A549 (cell line): ENCODE measurements at regions not wholly inside any gene's neighbourhood (a gene's known extent, or its start where the extent isn't known, plus 50 kb on each side); places are given as distances from the start of the nearest gene placed in this dataset.

Experiments
- EP300 ChIP-seq, 2 experiments: fragments of >200 bp; sonication (Bioruptor Twin); formaldehyde crosslinking; IDR thresholded peaks; 2 replicates in 1 of 2; 3 replicates in 1 of 2; pipeline ENCODE4 v1.6.1; 2016 to 2017
- JUNB ChIP-seq: fragments of >200 bp; sonication (Bioruptor Twin); formaldehyde crosslinking; IDR thresholded peaks from 2 replicates; pipeline ENCODE4 v1.6.1; 2016
- MYC ChIP-seq: IDR thresholded peaks from 2 replicates; pipeline ENCODE4 v1.6.1; 2012; ENCODE audit warnings: mild to moderate bottlenecking, inconsistent platforms, low read length, improper control_type of control experiment, borderline replicate concordance
- NR3C1 ChIP-seq: fragments of >200 bp; sonication (Bioruptor Twin); formaldehyde crosslinking; IDR thresholded peaks from 3 replicates; pipeline ENCODE4 v1.6.1; 2017
- POLR2A ChIP-seq: IDR thresholded peaks from 2 replicates; pipeline ENCODE4 v1.6.1; 2012; ENCODE audit warnings: mild to moderate bottlenecking, low read length
- TF ChIP-seq, protein P1 (sequence below): fragments of 450-650 bp; IDR thresholded peaks from 2 replicates; pipeline ENCODE4 v1.6.1; 2014; ENCODE audit warnings: antibody characterized with exemption
- TF ChIP-seq, protein P2 (sequence below): fragments of >200 bp; sonication (Bioruptor Twin); formaldehyde crosslinking; IDR thresholded peaks from 3 replicates; pipeline ENCODE4 v1.5.1; 2016
- TF ChIP-seq, protein P3 (sequence below): fragments of 200-600 bp; sonication (generic); IDR thresholded peaks from 2 replicates; pipeline ENCODE4 v1.6.1; 2016; ENCODE audit warnings: antibody characterized with exemption, mild to moderate bottlenecking, moderate library complexity

DNA sequence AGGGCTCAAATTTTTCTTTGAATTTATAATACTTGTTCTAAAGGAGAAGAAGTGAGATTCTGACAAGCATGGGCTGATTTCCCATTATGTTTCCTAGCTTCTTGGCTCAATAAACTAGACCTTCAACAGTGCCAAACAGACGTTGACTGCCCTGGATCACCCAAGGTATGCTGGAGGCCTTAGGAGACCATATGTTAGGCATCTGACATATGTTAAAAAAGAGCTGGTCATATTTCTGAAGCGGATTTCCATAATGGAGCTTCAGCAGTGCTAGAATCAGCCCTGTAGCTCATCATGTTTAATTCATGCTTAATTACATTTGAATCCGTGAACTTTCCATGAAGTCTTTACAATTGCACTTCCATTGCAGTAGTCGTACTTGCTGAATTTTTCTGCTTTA is 653.3 kb downstream of the DIAPH3 start:
- TF ChIP-seq, protein P1, sequence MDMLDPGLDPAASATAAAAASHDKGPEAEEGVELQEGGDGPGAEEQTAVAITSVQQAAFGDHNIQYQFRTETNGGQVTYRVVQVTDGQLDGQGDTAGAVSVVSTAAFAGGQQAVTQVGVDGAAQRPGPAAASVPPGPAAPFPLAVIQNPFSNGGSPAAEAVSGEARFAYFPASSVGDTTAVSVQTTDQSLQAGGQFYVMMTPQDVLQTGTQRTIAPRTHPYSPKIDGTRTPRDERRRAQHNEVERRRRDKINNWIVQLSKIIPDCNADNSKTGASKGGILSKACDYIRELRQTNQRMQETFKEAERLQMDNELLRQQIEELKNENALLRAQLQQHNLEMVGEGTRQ: no peak
- TF ChIP-seq EP300 (IDR thresholded peaks at IDR 0.05) (no peak), JUNB (no peak), POLR2A (no peak), NR3C1 (no peak), MYC (no peak)
- TF ChIP-seq, protein P2, sequence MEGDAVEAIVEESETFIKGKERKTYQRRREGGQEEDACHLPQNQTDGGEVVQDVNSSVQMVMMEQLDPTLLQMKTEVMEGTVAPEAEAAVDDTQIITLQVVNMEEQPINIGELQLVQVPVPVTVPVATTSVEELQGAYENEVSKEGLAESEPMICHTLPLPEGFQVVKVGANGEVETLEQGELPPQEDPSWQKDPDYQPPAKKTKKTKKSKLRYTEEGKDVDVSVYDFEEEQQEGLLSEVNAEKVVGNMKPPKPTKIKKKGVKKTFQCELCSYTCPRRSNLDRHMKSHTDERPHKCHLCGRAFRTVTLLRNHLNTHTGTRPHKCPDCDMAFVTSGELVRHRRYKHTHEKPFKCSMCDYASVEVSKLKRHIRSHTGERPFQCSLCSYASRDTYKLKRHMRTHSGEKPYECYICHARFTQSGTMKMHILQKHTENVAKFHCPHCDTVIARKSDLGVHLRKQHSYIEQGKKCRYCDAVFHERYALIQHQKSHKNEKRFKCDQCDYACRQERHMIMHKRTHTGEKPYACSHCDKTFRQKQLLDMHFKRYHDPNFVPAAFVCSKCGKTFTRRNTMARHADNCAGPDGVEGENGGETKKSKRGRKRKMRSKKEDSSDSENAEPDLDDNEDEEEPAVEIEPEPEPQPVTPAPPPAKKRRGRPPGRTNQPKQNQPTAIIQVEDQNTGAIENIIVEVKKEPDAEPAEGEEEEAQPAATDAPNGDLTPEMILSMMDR: no peak
- TF ChIP-seq, protein P3, sequence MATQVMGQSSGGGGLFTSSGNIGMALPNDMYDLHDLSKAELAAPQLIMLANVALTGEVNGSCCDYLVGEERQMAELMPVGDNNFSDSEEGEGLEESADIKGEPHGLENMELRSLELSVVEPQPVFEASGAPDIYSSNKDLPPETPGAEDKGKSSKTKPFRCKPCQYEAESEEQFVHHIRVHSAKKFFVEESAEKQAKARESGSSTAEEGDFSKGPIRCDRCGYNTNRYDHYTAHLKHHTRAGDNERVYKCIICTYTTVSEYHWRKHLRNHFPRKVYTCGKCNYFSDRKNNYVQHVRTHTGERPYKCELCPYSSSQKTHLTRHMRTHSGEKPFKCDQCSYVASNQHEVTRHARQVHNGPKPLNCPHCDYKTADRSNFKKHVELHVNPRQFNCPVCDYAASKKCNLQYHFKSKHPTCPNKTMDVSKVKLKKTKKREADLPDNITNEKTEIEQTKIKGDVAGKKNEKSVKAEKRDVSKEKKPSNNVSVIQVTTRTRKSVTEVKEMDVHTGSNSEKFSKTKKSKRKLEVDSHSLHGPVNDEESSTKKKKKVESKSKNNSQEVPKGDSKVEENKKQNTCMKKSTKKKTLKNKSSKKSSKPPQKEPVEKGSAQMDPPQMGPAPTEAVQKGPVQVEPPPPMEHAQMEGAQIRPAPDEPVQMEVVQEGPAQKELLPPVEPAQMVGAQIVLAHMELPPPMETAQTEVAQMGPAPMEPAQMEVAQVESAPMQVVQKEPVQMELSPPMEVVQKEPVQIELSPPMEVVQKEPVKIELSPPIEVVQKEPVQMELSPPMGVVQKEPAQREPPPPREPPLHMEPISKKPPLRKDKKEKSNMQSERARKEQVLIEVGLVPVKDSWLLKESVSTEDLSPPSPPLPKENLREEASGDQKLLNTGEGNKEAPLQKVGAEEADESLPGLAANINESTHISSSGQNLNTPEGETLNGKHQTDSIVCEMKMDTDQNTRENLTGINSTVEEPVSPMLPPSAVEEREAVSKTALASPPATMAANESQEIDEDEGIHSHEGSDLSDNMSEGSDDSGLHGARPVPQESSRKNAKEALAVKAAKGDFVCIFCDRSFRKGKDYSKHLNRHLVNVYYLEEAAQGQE: no peak
